PC-3 (cell line): ENCODE measurements at regions not wholly inside any gene's neighbourhood (a gene's known extent, or its start where the extent isn't known, plus 50 kb on each side); places are given as distances from the start of the nearest gene placed in this dataset.

Experiments used
- EZH2 ChIP-seq: fragments of 300-600 bp; sonication (generic); IDR thresholded peaks from one replicate; pipeline ENCODE4 v1.6.1; 2017; ENCODE audit warnings: antibody characterized with exemption, mild to moderate bottlenecking, low read length; ENCODE audit not compliant: unreplicated experiment
- EZH2phosphoT487 ChIP-seq: fragments of 300-600 bp; sonication (generic); IDR thresholded peaks from 2 replicates; pipeline ENCODE4 v1.6.1; 2018; ENCODE audit warnings: mild to moderate bottlenecking, antibody characterized with exemption, low read length, borderline replicate concordance
- TF ChIP-seq, protein P1 (sequence below): fragments of 300-600 bp; sonication (generic); conservative IDR thresholded peaks from 2 replicates; pipeline ENCODE4 v1.5.1; 2017; ENCODE audit warnings: antibody characterized with exemption, low read depth, mild to moderate bottlenecking, low read length

DNA sequence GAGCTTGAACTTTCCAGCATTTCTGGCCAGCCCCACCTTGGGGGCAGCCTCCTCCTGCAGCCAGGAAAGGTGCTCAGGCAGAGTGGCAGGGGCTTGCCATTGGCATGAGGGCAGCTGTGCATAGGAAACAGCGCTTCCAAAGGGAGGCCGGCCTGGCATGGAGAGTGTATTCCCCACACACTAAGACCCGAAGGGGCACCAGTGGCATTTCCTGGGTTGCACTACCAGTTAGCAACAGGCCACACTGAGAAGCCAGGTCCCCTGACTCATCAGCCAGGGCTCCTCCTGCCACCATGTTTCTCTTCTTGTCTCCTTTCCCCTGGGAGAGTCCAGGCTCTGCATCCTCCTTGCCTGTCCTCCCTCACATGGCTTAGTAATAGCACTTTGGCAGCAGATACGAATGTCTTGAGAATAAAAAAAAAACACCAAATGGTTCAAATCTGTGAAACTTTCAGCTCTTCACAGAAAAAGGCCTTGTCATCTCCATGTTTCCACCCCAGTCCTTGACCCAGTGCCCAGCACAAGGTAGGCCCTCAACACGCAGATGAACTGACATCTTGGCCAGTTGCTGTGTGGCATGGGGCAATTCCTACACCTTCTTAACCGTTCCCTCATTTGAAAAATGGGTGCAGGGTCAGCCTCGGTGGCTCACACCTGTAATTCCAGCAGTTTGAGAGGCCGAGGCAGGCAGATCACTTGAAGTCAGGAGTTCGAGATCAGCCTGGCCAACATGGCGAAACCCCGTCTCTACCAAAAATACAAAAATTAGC, 180.4 kb downstream of the SMAD6 start:
- TF ChIP-seq EZH2 = no peak
- TF ChIP-seq, protein P1, sequence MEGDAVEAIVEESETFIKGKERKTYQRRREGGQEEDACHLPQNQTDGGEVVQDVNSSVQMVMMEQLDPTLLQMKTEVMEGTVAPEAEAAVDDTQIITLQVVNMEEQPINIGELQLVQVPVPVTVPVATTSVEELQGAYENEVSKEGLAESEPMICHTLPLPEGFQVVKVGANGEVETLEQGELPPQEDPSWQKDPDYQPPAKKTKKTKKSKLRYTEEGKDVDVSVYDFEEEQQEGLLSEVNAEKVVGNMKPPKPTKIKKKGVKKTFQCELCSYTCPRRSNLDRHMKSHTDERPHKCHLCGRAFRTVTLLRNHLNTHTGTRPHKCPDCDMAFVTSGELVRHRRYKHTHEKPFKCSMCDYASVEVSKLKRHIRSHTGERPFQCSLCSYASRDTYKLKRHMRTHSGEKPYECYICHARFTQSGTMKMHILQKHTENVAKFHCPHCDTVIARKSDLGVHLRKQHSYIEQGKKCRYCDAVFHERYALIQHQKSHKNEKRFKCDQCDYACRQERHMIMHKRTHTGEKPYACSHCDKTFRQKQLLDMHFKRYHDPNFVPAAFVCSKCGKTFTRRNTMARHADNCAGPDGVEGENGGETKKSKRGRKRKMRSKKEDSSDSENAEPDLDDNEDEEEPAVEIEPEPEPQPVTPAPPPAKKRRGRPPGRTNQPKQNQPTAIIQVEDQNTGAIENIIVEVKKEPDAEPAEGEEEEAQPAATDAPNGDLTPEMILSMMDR = no peak
- TF ChIP-seq EZH2phosphoT487 = no peak
